T-helper 1 cell treated with Interleukin-12 subunit alpha and Interleukin-12 subunit beta and Interleukin-4 antibody, amounts not matched to agents 30 ng/mL and 1 ng/mL, for 36 hours (primary cell): ENCODE measurements at regions not wholly inside any gene's neighbourhood (a gene's known extent, or its start where the extent isn't known, plus 50 kb on each side); places are given as distances from the start of the nearest gene placed in this dataset.

Experiments
- intact Hi-C: fragments of 100-400 bp; cut with micrococcal nuclease; formaldehyde crosslinking; loops from one replicate; pipeline ENCODE4 v1.15.1; 2024

- intact Hi-C loops, result no loop called here
Observed at GRCh38 chr22:34303656-34304055, 383.4 kb upstream of the LARGE1 start.

- intact Hi-C loops, result no loop called here
Observed at GRCh38 chr22:34306361-34306760, 386.1 kb upstream of the LARGE1 start.

- intact Hi-C loops, result no loop called here
Observed at GRCh38 chr22:34308101-34308500, 387.8 kb upstream of the LARGE1 start.

GRCh38 chr22:34319346-34319745, 399.1 kb upstream of the LARGE1 start:
- intact Hi-C loops, result no loop called here

GRCh38 chr22:34324763-34325162, 404.5 kb upstream of the LARGE1 start:
- intact Hi-C loops, result loop anchor here (10.0 kb wide), 1 partner anchor 60 kb away; no protein-coding TSS in a partner anchor

- intact Hi-C loops, result loop anchor here (10.0 kb wide), 1 partner anchor 62 kb away; no protein-coding TSS in a partner anchor
Observed at GRCh38 chr22:34326901-34327300, 406.6 kb upstream of the LARGE1 start.

GRCh38 chr22:34330432-34330831, 410.2 kb upstream of the LARGE1 start:
- intact Hi-C loops, result no loop called here

- intact Hi-C loops, result no loop called here
Observed at GRCh38 chr22:34333285-34333684, 413.0 kb upstream of the LARGE1 start.

- intact Hi-C loops, result no loop called here
Observed at GRCh38 chr22:34334893-34335292, 414.6 kb upstream of the LARGE1 start.

- intact Hi-C loops, result no loop called here
Observed at GRCh38 chr22:34344702-34345101, 424.4 kb upstream of the LARGE1 start.

GRCh38 chr22:34354071-34354817, 434.0 kb upstream of the LARGE1 start:
- intact Hi-C loops, result no loop called here

GRCh38 chr22:34356481-34356880, 436.2 kb upstream of the LARGE1 start:
- intact Hi-C loops, result no loop called here

- intact Hi-C loops, result no loop called here
Observed at GRCh38 chr22:34370711-34371110, 450.4 kb upstream of the LARGE1 start.

GRCh38 chr22:34379825-34380224, 459.5 kb upstream of the LARGE1 start:
- intact Hi-C loops, result no loop called here

GRCh38 chr22:34380532-34380931, 460.3 kb upstream of the LARGE1 start:
- intact Hi-C loops, result no loop called here

- intact Hi-C loops, result no loop called here
Observed at GRCh38 chr22:34390400-34390799, 470.1 kb upstream of the LARGE1 start.

- intact Hi-C loops, result no loop called here
Observed at GRCh38 chr22:34395370-34395769, 475.1 kb upstream of the LARGE1 start.

GRCh38 chr22:34403667-34404066, 483.4 kb upstream of the LARGE1 start:
- intact Hi-C loops, result no loop called here

GRCh38 chr22:34410111-34410510, 489.8 kb upstream of the LARGE1 start:
- intact Hi-C loops, result loop anchor here (5.0 to 10.0 kb wide), 2 partner anchors 615 to 742 kb away; no protein-coding TSS in a partner anchor

GRCh38 chr22:34414467-34415440, 494.5 kb upstream of the LARGE1 start:
- intact Hi-C loops, result loop anchor here (5.0 to 10.0 kb wide), 2 partner anchors 610 to 738 kb away; no protein-coding TSS in a partner anchor

- intact Hi-C loops, result loop anchor here (10.0 kb wide), 1 partner anchor 609 kb away; no protein-coding TSS in a partner anchor
Observed at GRCh38 chr22:34416022-34416860, 496.0 kb upstream of the LARGE1 start.
